SU-DHL-6 (cell line): ENCODE measurements at regions not wholly inside any gene's neighbourhood (a gene's known extent, or its start where the extent isn't known, plus 50 kb on each side); places are given as distances from the start of the nearest gene placed in this dataset.

Experiments used
- H2AFZ ChIP-seq: fragments of 200-600 bp; sonication (generic); 2 replicates; pipeline ENCODE4 v1.6.1; 2014; ENCODE audit warnings: low read depth, mild to moderate bottlenecking, moderate library complexity, mixed read lengths, antibody characterized with exemption, low read length; ENCODE audit not compliant: severe bottlenecking
- H3F3A ChIP-seq: fragments of 200-600 bp; shearing (Covaris generic); 2 replicates; pipeline ENCODE4 v1.6.0; 2016; ENCODE audit warnings: antibody characterized with exemption, mild to moderate bottlenecking; ENCODE audit not compliant: insufficient read depth
- H3K27ac ChIP-seq: fragments of 200-600 bp; sonication (generic); 2 replicates; pipeline ENCODE4 v1.5.1; 2016; ENCODE audit warnings: low read depth, mild to moderate bottlenecking, low read length, moderate library complexity, mixed read lengths
- H3K27me3 ChIP-seq: fragments of 200-600 bp; sonication (generic), shearing (Covaris generic); 2 replicates; pipeline ENCODE4 v1.6.0; 2014; ENCODE audit warnings: mild to moderate bottlenecking, low read length
- H3K36me3 ChIP-seq: fragments of 200-600 bp; sonication (generic); 2 replicates; pipeline ENCODE4 v1.6.1; 2014; ENCODE audit warnings: mild to moderate bottlenecking, low read length, mixed read lengths
- H3K4me2 ChIP-seq: fragments of 300-600, 200-600 bp; shearing (Covaris generic), sonication (generic); 2 replicates; pipeline ENCODE4 v1.6.0; 2014; ENCODE audit warnings: low read length, low read depth, mild to moderate bottlenecking; ENCODE audit not compliant: poor library complexity, severe bottlenecking
- H3K4me3 ChIP-seq: fragments of 200-600 bp; sonication (generic); 2 replicates; pipeline ENCODE4 v1.5.1; 2014; ENCODE audit warnings: antibody characterized with exemption, low read length, mild to moderate bottlenecking, mixed read lengths; ENCODE audit not compliant: insufficient read depth, poor library complexity, severe bottlenecking
- H3K79me2 ChIP-seq: fragments of 200-600 bp; sonication (generic); 2 replicates; pipeline ENCODE4 v1.6.1; 2014; ENCODE audit warnings: mild to moderate bottlenecking, low read length, moderate library complexity; ENCODE audit not compliant: insufficient read depth
- H3K9ac ChIP-seq: fragments of 200-600 bp; sonication (generic); 2 replicates; pipeline ENCODE4 v1.7.0; 2014; ENCODE audit warnings: mild to moderate bottlenecking, low read length
- H3K9me2 ChIP-seq: fragments of 200-600 bp; sonication (generic); replicated peaks from 2 replicates; pipeline ENCODE4 v1.6.1; 2014; ENCODE audit warnings: low read length; ENCODE audit not compliant: insufficient read depth
- H3K9me3 ChIP-seq: fragments of 200-600 bp; sonication (generic); 2 replicates; pipeline ENCODE4 v1.6.1; 2014; ENCODE audit warnings: low read length, mixed read lengths; ENCODE audit not compliant: insufficient read depth
- H4K20me1 ChIP-seq: fragments of 200-600 bp; sonication (generic); 2 replicates; pipeline ENCODE4 v1.6.1; 2014; ENCODE audit warnings: low read depth, mild to moderate bottlenecking, antibody characterized with exemption, low read length, moderate library complexity, mixed read lengths
- EZH2phosphoT487 ChIP-seq: fragments of 200-600 bp; sonication (generic), shearing (Covaris generic); conservative IDR thresholded peaks from 2 replicates; pipeline ENCODE4 v1.6.1; 2018; ENCODE audit warnings: mild to moderate bottlenecking, antibody characterized with exemption, low read length, moderate library complexity, mixed read lengths
- TF ChIP-seq, protein P1 (sequence below): fragments of 200-600 bp; sonication (generic); IDR thresholded peaks from one replicate; pipeline ENCODE4 v1.5.1; 2017; ENCODE audit warnings: antibody characterized with exemption, mild to moderate bottlenecking, low read length, moderate library complexity; ENCODE audit not compliant: insufficient read depth, poor library complexity, severe bottlenecking

DNA sequence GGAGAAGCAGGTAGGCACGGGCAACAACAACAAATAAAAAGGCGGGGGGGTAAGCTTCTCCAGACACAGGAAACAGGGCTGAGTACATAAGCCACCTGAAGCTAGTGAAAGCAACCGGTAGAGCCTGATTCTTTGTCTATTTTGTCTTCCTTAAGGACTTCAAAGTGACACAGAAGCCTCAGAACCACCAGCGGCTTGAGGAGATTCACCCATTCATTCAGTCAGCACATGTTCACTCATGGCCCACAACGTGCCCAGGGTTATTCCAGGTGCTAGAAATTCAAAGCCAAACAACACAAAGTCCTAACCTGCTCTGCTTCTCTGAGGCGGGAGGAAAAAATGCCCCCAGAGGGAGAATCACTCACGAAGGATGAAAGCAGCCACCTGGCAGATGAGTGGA is 69.3 kb upstream of the C7orf33 start:
- Histone ChIP-seq H3K4me2 (no peak overlapping the region), H3K27ac (no peak overlapping the region), H3K9ac (no peak overlapping the region), H4K20me1 (no peaks in the 10 kb centered on the region), H3K27me3 (no peaks in the 10 kb centered on the region), H3K36me3 (no peaks in the 10 kb centered on the region), H2AFZ (no peak overlapping the region), H3K4me3 (no peak overlapping the region), H3F3A (no peaks in the 10 kb centered on the region), H3K9me2 (no peaks in the 10 kb centered on the region), H3K9me3 (no peaks in the 10 kb centered on the region), H3K79me2 (no peaks in the 10 kb centered on the region)
- no peak for TF ChIP-seq EZH2phosphoT487
- TF ChIP-seq, protein P1, sequence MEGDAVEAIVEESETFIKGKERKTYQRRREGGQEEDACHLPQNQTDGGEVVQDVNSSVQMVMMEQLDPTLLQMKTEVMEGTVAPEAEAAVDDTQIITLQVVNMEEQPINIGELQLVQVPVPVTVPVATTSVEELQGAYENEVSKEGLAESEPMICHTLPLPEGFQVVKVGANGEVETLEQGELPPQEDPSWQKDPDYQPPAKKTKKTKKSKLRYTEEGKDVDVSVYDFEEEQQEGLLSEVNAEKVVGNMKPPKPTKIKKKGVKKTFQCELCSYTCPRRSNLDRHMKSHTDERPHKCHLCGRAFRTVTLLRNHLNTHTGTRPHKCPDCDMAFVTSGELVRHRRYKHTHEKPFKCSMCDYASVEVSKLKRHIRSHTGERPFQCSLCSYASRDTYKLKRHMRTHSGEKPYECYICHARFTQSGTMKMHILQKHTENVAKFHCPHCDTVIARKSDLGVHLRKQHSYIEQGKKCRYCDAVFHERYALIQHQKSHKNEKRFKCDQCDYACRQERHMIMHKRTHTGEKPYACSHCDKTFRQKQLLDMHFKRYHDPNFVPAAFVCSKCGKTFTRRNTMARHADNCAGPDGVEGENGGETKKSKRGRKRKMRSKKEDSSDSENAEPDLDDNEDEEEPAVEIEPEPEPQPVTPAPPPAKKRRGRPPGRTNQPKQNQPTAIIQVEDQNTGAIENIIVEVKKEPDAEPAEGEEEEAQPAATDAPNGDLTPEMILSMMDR: no peak

GRCh38 chr7:148523550-148523949 is 67.0 kb upstream of the C7orf33 start:
- Histone ChIP-seq H3K27ac (no peak overlapping the region), H3K79me2 (no peaks in the 10 kb centered on the region), H3K9ac (no peak overlapping the region), H3K9me2 (no peaks in the 10 kb centered on the region), H3K4me2 (no peak overlapping the region), H3K27me3 (no peaks in the 10 kb centered on the region), H3K36me3 (no peaks in the 10 kb centered on the region), H2AFZ (no peak overlapping the region), H3K4me3 (no peak overlapping the region), H3K9me3 (no peaks in the 10 kb centered on the region), H4K20me1 (no peaks in the 10 kb centered on the region), H3F3A (no peaks in the 10 kb centered on the region)
- no peak for TF ChIP-seq EZH2phosphoT487
- TF ChIP-seq, protein P1: no peak

- no peaks in the 10 kb centered on the region for H3F3A ChIP-seq
- H4K20me1 ChIP-seq: no peaks in the 10 kb centered on the region
- no peaks in the 10 kb centered on the region for H3K27me3 ChIP-seq
- H3K36me3 ChIP-seq: no peaks in the 10 kb centered on the region
- H3K79me2 ChIP-seq: no peaks in the 10 kb centered on the region
- no peak overlapping the region for H3K27ac ChIP-seq
- no peaks in the 10 kb centered on the region for H3K9me3 ChIP-seq
- no peak overlapping the region for H3K4me2 ChIP-seq
- no peak overlapping the region for H3K9ac ChIP-seq
- no peak overlapping the region for H3K4me3 ChIP-seq
- TF ChIP-seq, protein P1: no peak
- TF ChIP-seq EZH2phosphoT487: no peak
- H3K9me2 ChIP-seq: no peaks in the 10 kb centered on the region
- H2AFZ ChIP-seq: no peak overlapping the region
Observed at GRCh38 chr7:148524479-148525224, 65.9 kb upstream of the C7orf33 start.
